CD4-positive, alpha-beta T cell (primary cell): ENCODE measurements at regions not wholly inside any gene's neighbourhood (a gene's known extent, or its start where the extent isn't known, plus 50 kb on each side); places are given as distances from the start of the nearest gene placed in this dataset.

Experiments
- ATAC-seq: fragments of 200-7000 bp; cut with Tn5 transposase; one replicate; pipeline ENCODE4 v1.10.0; 2022; ENCODE audit warnings: mild to moderate bottlenecking; ENCODE audit not compliant: poor library complexity
- CTCF ChIA-PET: fragments of 350-600 bp; sonication (Branson Sonifier 250); formaldehyde crosslinking; loops from one replicate; lab custom pipeline; 2021; ENCODE audit warnings: antibody characterized with exemption, inconsistent platforms; lab: Charles Lee
- POLR2A ChIA-PET: fragments of 350-600 bp; sonication (Branson Sonifier 250); formaldehyde crosslinking; loops from one replicate; lab custom pipeline; 2021; ENCODE audit warnings: antibody characterized with exemption, inconsistent platforms; lab: Charles Lee
- DNase-seq, 14 experiments: peaks; one replicate each; pipeline ENCODE4 v3.0.0-alpha.2; 2013 to 2020; ENCODE audit warnings: mixed read lengths in 2 of 14
- H3K27ac ChIP-seq, 2 donors: one replicate each; pipeline versions ENCODE4 v1.5.1 to v1.7.0; 2013; ENCODE audit warnings: low read length in 2 of 2, low read depth in 1 of 2, mild to moderate bottlenecking in 1 of 2
- H3K27me3 ChIP-seq, 2 experiments: 1 replicate in 1 of 2; 2 replicates in 1 of 2; pipeline versions ENCODE4 v1.6.1 to v1.7.0; 2013; ENCODE audit warnings: low read length in 2 of 2, control low read depth in 1 of 2, mild to moderate bottlenecking in 1 of 2, moderate library complexity in 1 of 2; ENCODE audit not compliant: insufficient read depth in 2 of 2, control insufficient read depth in 1 of 2
- H3K36me3 ChIP-seq: one replicate; pipeline ENCODE4 v1.6.1; 2013; ENCODE audit warnings: low read length, control low read depth; ENCODE audit not compliant: insufficient read depth
- H3K4me1 ChIP-seq: one replicate; pipeline ENCODE4 v1.6.1; 2013; ENCODE audit warnings: low read length, control low read depth; ENCODE audit not compliant: insufficient read depth
- H3K4me3 ChIP-seq: one replicate; pipeline ENCODE4 v1.5.1; 2013; ENCODE audit warnings: mild to moderate bottlenecking, low read length, moderate library complexity
- H3K9me3 ChIP-seq, 2 experiments: 1 replicate in 1 of 2; 2 replicates in 1 of 2; pipeline versions ENCODE4 v1.6.1 to v1.7.0; 2013; ENCODE audit warnings: low read length in 2 of 2, mild to moderate bottlenecking in 2 of 2, control low read depth in 1 of 2, moderate library complexity in 1 of 2; ENCODE audit not compliant: control insufficient read depth in 1 of 2, insufficient read depth in 1 of 2
- H3K27ac Mint-ChIP-seq: one replicate; pipeline ENCODE4 v1.8.0; 2020; ENCODE audit warnings: mixed read lengths
- H3K27me3 Mint-ChIP-seq: one replicate; pipeline ENCODE4 v1.8.0; 2021; ENCODE audit warnings: mixed read lengths
- H3K36me3 Mint-ChIP-seq: one replicate; pipeline ENCODE4 v1.8.0; 2021; ENCODE audit warnings: low read depth, mixed read lengths
- H3K4me1 Mint-ChIP-seq: one replicate; pipeline ENCODE4 v1.8.0; 2021; ENCODE audit warnings: low read depth, mixed read lengths
- H3K4me3 Mint-ChIP-seq: one replicate; pipeline ENCODE4 v1.8.0; 2020; ENCODE audit warnings: mild to moderate bottlenecking, mixed read lengths
- H3K9me3 Mint-ChIP-seq: one replicate; pipeline ENCODE4 v1.8.0; 2020; ENCODE audit warnings: mixed read lengths
- CTCF ChIP-seq: fragments of 200-600 bp; IDR thresholded peaks from one replicate; pipeline ENCODE4 v1.8.0; 2022; ENCODE audit warnings: antibody characterized with exemption, mild to moderate bottlenecking
- intact Hi-C, 2 experiments: fragments of 100-400 bp; cut with DNase I in 1 of 2; cut with micrococcal nuclease in 1 of 2; formaldehyde crosslinking; loops; one replicate each; pipeline versions ENCODE4 v1.15.1 to v1.9.0; 2023 to 2025; cut with DNase I, micrococcal nuclease

- H3K9me3 Mint-ChIP-seq = peaks cover 7% of the 10 kb centered on the region
- Histone ChIP-seq H3K4me3 (no peak overlapping the region), H3K9me3 (peaks cover 0 to 3% of the 10 kb centered on the region in 2 experiments), H3K27ac (no peak overlapping the region), H3K27me3 (no peaks in the 10 kb centered on the region), H3K4me1 (no peaks in the 10 kb centered on the region), H3K36me3 (no peaks in the 10 kb centered on the region)
- DNase-seq (no peak), ATAC-seq (no peak)
- no peak overlapping the region for H3K4me3 Mint-ChIP-seq
- intact Hi-C loops = no loop called here
- ChIA-PET CTCF (no interaction called here), POLR2A (no interaction called here)
- no peaks in the 10 kb centered on the region for H3K36me3 Mint-ChIP-seq
- no peak for TF ChIP-seq CTCF
- H3K27ac Mint-ChIP-seq = no peak overlapping the region
- no peaks in the 10 kb centered on the region for H3K27me3 Mint-ChIP-seq
- H3K4me1 Mint-ChIP-seq = no peaks in the 10 kb centered on the region
Measured at GRCh38 chr3:26840272-26840870, 217.8 kb downstream of the LRRC3B start.

GRCh38 chr3:26845194-26845593 is 222.6 kb downstream of the LRRC3B start:
- no peaks in the 10 kb centered on the region for H3K27me3 Mint-ChIP-seq
- no peak for TF ChIP-seq CTCF
- no peak overlapping the region for H3K4me3 ChIP-seq

GRCh38 chr3:26847680-26848079 is 225.1 kb downstream of the LRRC3B start:
- H3K36me3 ChIP-seq = no peaks in the 10 kb centered on the region
- intact Hi-C loops = no loop called here
- no peaks in the 10 kb centered on the region for H3K27me3 Mint-ChIP-seq
- H3K4me3 Mint-ChIP-seq = no peak overlapping the region
- H3K36me3 Mint-ChIP-seq = no peaks in the 10 kb centered on the region
- TF ChIP-seq CTCF = no peak
- no peaks in the 10 kb centered on the region for H3K4me1 ChIP-seq
- ChIA-PET POLR2A (no interaction called here), CTCF (no interaction called here)
- no peak overlapping the region for H3K4me3 ChIP-seq
- no peak overlapping the region for H3K27ac Mint-ChIP-seq
- no peak overlapping the region for H3K27ac ChIP-seq
- no peaks in the 10 kb centered on the region for H3K27me3 ChIP-seq
- H3K4me1 Mint-ChIP-seq = no peaks in the 10 kb centered on the region
- ATAC-seq = no peak
- peaks cover 0 to 3% of the 10 kb centered on the region in 2 experiments for H3K9me3 ChIP-seq
- H3K9me3 Mint-ChIP-seq = peaks cover 2% of the 10 kb centered on the region
- DNase-seq = no peak

More at GRCh38 chr3:26845194-26845593, 222.6 kb downstream of the LRRC3B start:
- Histone ChIP-seq H3K9me3 (peaks cover 0 to 3% of the 10 kb centered on the region in 2 experiments), H3K36me3 (no peaks in the 10 kb centered on the region), H3K27me3 (no peaks in the 10 kb centered on the region), H3K27ac (no peak overlapping the region), H3K4me1 (no peaks in the 10 kb centered on the region)
- H3K4me1 Mint-ChIP-seq = no peaks in the 10 kb centered on the region
- intact Hi-C loops = no loop called here
- no peak overlapping the region for H3K4me3 Mint-ChIP-seq
- ATAC-seq (no peak), DNase-seq (no peak)
- H3K36me3 Mint-ChIP-seq = no peaks in the 10 kb centered on the region
- H3K27ac Mint-ChIP-seq = no peak overlapping the region
- ChIA-PET CTCF (no interaction called here), POLR2A (no interaction called here)
- peaks cover 2% of the 10 kb centered on the region for H3K9me3 Mint-ChIP-seq
